NCI-H2196 treated with DMSO at 0.1 percent for 48 hours (cell line): ENCODE measurements at regions not wholly inside any gene's neighbourhood (a gene's known extent, or its start where the extent isn't known, plus 50 kb on each side); places are given as distances from the start of the nearest gene placed in this dataset.

Experiments used
- DNase-seq: peaks from one replicate; lab custom pipeline; 2025; ENCODE audit not compliant: unreplicated experiment; lab: John Stamatoyannopoulos, UW

- DNase-seq: no peak
Observed at GRCh38 chr6:44634321-44634720, 246.8 kb downstream of the CDC5L start.

DNA sequence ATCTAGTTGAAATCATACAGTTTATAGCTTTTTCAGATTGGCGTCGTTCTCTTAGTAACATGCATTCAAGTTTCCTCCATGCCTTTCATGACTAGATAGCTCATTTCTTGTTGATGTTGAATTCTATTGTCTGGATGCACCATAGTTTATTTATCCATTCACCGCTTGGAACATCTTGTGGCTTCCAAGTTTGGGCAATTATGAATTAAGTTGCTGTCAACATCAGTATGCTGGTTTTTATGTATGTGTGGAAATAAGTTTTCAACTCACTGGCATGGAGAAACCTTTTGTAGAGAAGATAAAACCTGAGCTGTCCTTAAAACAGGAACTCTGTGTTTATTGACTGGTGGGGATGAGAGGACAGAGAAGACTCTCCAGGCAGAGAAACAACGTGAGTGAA is 248.0 kb downstream of the CDC5L start:
- no peak for DNase-seq

GRCh38 chr6:44636561-44637248 is 249.2 kb downstream of the CDC5L start:
- DNase-seq: no peak

- no peak for DNase-seq
Observed at GRCh38 chr6:44641344-44642031, 254.0 kb downstream of the CDC5L start.

DNA sequence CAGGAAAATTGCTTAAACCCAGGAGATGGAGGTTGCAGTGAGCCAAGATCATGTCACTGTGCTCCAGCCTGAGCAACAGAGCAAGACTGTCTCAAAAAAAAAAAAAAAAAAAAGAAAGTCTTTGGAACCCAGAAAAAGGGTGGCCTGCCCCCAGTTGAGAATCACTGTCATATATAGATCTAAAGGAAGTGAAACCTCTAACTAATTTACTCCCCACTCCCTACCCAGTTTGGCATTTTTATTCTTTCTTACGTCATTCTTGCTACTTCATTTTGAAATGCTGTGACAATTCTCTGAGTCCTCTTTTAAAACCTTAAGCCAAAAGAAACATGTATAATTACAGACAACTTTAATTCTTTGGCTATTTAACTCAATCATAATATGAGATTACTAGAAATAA is 254.8 kb downstream of the CDC5L start:
- no peak for DNase-seq

- no peak for DNase-seq
Observed at GRCh38 chr6:44642870-44643522, 255.5 kb downstream of the CDC5L start.

DNA sequence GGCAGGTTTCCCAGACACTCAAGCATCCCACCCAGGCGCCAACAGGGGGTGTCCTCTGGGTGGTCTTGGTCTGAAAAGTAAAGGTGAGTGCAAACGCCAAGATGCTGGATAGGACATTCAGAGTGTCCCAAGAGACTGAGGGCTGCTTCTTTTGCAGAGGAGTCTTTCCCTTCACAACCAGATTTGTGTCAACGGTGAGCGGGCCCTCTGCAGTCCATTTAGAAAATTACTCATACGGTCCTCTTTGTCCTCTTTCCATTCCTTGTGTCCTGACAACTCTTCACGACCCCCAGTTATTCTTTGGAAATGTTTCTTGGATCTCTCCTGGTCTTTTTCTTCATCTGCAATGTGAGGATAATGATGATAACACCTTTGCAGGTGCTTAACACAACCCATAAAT is 257.8 kb downstream of the CDC5L start:
- no peak for DNase-seq

- no peak for DNase-seq
Observed at GRCh38 chr6:44646355-44646754, 258.8 kb downstream of the CDC5L start.

- no peak for DNase-seq
Observed at GRCh38 chr6:44649365-44650025, 262.0 kb downstream of the CDC5L start.

DNA sequence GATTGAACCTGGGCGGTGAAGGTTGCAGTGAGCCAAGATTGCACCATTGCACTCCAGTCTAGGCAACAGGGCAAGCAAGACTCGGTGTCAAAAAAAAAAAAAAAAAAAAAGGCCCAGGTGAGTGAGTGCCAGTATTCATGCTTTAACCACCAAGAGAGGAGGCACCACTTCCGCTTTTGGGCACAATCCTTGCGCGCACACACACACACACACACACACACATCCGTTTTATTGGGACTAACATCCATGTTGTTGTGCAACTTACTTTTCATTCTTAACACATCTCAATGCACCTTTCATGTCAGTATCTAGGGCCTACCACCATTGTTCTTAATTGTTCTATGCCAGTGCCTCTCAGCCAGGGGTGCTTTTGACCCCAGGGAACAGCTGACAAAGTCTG is 263.0 kb downstream of the CDC5L start:
- DNase-seq: no peak

- DNase-seq: no peak
Observed at GRCh38 chr6:44650947-44651346, 263.4 kb downstream of the CDC5L start.

GRCh38 chr6:44651604-44652003 is 264.1 kb downstream of the CDC5L start:
- no peak for DNase-seq

- DNase-seq: no peak
Observed at GRCh38 chr6:44652547-44652946, 265.0 kb downstream of the CDC5L start.

GRCh38 chr6:44653091-44653490 is 265.6 kb downstream of the CDC5L start:
- no peak for DNase-seq

DNA sequence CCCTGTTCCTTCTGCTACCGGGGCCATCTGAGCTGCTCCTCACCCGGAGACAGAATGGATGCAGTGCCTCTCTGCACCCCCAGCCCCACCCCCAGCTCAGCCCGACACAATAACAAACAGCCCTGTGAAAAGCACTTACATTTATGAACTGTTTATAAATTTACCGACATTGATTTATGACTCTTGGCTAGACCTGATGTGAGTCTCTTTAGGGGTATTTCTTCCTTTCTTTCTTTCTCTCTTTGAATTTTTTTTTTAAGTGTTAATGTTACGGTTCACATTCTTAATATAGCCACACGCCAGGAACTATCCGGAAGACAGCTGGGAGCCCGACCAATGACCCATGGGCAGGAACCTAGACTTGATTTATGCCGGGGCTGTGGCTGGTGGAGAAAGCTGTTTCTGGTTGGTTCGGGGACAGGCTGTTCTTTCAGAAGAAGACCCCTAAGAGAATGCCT is 266.3 kb downstream of the CDC5L start:
- no peak for DNase-seq

- DNase-seq: peak; percentile 9
Observed at GRCh38 chr6:44655412-44656342, 268.2 kb downstream of the CDC5L start.

DNA sequence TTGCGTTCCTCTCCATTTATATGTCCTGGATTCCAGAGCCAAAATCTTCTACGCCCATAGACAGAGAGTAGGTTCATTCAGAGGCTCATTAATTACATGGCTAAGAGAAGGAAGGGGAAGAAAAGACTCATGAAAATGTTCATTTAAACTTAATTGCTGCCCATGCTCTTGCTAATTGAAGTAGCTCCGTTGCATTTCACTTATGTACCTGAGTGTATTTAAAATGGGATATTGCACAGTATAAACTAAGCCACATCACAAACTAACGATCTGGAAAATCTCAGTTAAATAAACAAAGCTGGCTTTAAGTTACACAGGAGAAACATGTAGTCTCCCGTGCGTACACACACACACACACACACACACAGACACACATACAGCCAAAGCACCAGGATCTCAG is 269.2 kb downstream of the CDC5L start:
- DNase-seq: no peak

- no peak for DNase-seq
Observed at GRCh38 chr6:44657206-44657819, 269.8 kb downstream of the CDC5L start.

GRCh38 chr6:44658571-44658970 is 271.1 kb downstream of the CDC5L start:
- DNase-seq: no peak

DNA sequence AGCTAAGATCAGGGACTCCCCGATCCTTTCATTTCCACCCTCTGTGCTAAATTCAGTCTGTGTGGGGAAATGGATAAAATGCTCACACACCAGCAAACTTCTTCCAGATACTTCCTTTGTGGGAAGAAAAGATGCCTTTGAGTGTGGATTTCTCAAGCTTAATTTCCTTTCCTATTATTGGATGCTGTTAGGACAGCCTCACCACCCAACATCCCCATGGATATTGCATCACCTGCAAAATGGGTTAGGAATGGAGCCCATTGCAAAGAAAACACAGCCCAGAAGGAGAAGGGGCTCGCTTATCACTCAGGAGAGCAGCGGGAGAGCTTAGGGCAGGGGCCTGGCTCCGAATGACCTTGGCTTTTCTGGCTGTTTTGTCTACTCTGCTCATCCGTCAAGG is 272.2 kb downstream of the CDC5L start:
- no peak for DNase-seq
